Activated CD4-positive, alpha-beta memory T cell treated with anti-CD3 and anti-CD28 coated beads, Interleukin-2, amount 10 ng/mL, durations not matched to agents 7 days and 5 days (primary cell): ENCODE measurements at regions not wholly inside any gene's neighbourhood (a gene's known extent, or its start where the extent isn't known, plus 50 kb on each side); places are given as distances from the start of the nearest gene placed in this dataset.
"Not testable (repeated sequence)": the region's sequence is repeated elsewhere in the genome, so short reads cannot be mapped to it uniquely, and the experiment has no call there.

Experiments
- CTCF ChIA-PET: fragments of 350-600 bp; sonication (Branson Sonifier 250); formaldehyde crosslinking; loops from one replicate; lab custom pipeline; 2021; ENCODE audit warnings: antibody characterized with exemption, inconsistent platforms; lab: Charles Lee
- POLR2A ChIA-PET: fragments of 350-600 bp; sonication (Branson Sonifier 250); formaldehyde crosslinking; loops from one replicate; lab custom pipeline; 2021; ENCODE audit warnings: antibody characterized with exemption; lab: Charles Lee
- DNase-seq: peaks from one replicate; pipeline ENCODE4 v3.0.0-alpha.2; 2020
- H3K27ac Mint-ChIP-seq: one replicate; pipeline ENCODE4 v1.8.0; 2021; ENCODE audit warnings: mild to moderate bottlenecking, mixed read lengths
- H3K27me3 Mint-ChIP-seq: one replicate; pipeline ENCODE4 v1.8.0; 2021; ENCODE audit warnings: mixed read lengths
- H3K36me3 Mint-ChIP-seq: one replicate; pipeline ENCODE4 v1.8.0; 2021; ENCODE audit warnings: low read depth, mixed read lengths
- H3K4me1 Mint-ChIP-seq: one replicate; pipeline ENCODE4 v1.8.0; 2021; ENCODE audit warnings: mixed read lengths
- H3K4me3 Mint-ChIP-seq: one replicate; pipeline ENCODE4 v1.8.0; 2021; ENCODE audit warnings: mild to moderate bottlenecking, mixed read lengths
- H3K9me3 Mint-ChIP-seq: one replicate; pipeline ENCODE4 v1.8.0; 2021; ENCODE audit warnings: mixed read lengths

GRCh38 chr11:38700111-38700510, 2102.1 kb upstream of the RAG2 start:
- Mint-ChIP-seq H3K9me3 (peaks cover 11% of the 10 kb centered on the region), H3K4me1 (no peaks in the 10 kb centered on the region), H3K36me3 (no peaks in the 10 kb centered on the region), H3K4me3 (no peak overlapping the region), H3K27me3 (no peaks in the 10 kb centered on the region), H3K27ac (no peak overlapping the region)
- CTCF ChIA-PET: no interaction called here
- POLR2A ChIA-PET: no interaction called here
- DNase-seq: no peak

- Mint-ChIP-seq H3K4me3 (no peak overlapping the region), H3K27ac (no peak overlapping the region), H3K4me1 (no peaks in the 10 kb centered on the region), H3K9me3 (peaks cover 16% of the 10 kb centered on the region), H3K27me3 (no peaks in the 10 kb centered on the region), H3K36me3 (no peaks in the 10 kb centered on the region)
- POLR2A ChIA-PET: no interaction called here
- CTCF ChIA-PET: no interaction called here
- DNase-seq: no peak
Measured at GRCh38 chr11:38693306-38693705, 2095.3 kb upstream of the RAG2 start.

DNA sequence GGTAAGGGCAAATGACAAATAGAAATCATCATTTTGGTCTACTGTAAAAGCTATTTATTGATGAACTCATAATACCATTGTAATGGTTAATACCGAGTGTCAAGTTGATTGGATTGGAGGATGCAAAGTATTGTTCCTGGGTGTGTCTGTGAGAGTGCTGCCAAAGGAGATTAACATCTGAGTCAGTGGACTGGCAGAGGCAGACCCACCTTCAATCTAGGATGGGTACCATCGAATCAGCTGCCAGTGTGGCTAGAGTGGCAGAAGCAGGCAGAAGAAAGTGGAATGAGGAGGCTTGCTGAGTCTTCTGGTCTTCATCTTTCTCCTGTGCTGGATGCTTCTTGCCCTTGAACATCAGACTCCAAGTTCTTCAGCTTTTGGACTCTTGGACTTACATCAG, 2092.2 kb upstream of the RAG2 start:
- DNase-seq, POLR2A ChIA-PET: not testable (repeated sequence)

DNA sequence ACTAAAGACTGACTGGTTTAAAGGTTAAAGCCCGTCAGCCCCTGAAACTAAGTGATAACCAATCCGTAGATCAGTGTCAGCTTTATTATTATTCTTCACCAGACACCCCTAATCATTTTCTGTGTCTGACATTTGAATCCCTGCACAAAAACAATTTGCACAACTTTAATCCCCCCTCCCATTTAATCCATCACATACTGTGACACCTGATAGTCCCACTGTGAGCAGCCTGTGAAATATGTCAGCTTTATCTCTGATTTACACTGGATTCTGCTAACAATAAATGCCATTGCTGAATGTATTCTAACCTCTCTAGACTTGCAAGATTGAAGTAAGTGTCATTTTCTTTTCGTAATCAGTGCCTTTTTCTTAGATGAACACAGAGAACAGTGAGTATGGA, 2089.0 kb upstream of the RAG2 start:
- no peaks in the 10 kb centered on the region for H3K27me3 Mint-ChIP-seq
- no peaks in the 10 kb centered on the region for H3K4me1 Mint-ChIP-seq
- ChIA-PET POLR2A (no interaction called here), CTCF (no interaction called here)
- no peak overlapping the region for H3K27ac Mint-ChIP-seq
- no peak overlapping the region for H3K4me3 Mint-ChIP-seq
- H3K9me3 Mint-ChIP-seq: peaks cover 4% of the 10 kb centered on the region
- DNase-seq: no peak
- H3K36me3 Mint-ChIP-seq: no peaks in the 10 kb centered on the region

More for the DNA sequence above, 2092.2 kb upstream of the RAG2 start:
- H3K9me3 Mint-ChIP-seq: peaks cover 12% of the 10 kb centered on the region
- CTCF ChIA-PET, H3K4me1 Mint-ChIP-seq, H3K27me3 Mint-ChIP-seq, H3K36me3 Mint-ChIP-seq, H3K4me3 Mint-ChIP-seq, H3K27ac Mint-ChIP-seq: not testable (repeated sequence)

DNA sequence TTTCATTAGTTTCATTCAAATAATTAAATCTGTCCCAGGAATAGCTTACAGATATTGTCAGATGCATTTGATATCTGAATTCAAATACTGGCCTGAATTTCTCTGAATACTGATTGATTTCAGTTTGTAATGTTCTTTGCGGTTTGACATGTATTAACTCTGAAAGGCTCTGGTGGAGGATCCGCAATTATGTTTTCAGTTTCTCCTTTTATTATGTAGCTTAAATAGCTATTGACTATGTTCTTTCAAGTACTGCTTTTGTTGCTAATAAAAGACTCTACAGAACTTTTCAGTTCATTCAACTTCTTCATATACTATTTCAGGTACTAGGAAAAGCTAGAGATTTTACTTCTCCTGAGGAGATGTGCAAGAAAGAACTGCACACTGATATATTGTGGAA, 2085.4 kb upstream of the RAG2 start:
- Mint-ChIP-seq H3K4me1 (no peaks in the 10 kb centered on the region), H3K27me3 (no peaks in the 10 kb centered on the region), H3K36me3 (no peaks in the 10 kb centered on the region), H3K27ac (no peak overlapping the region), H3K4me3 (no peak overlapping the region), H3K9me3 (peaks cover 11% of the 10 kb centered on the region)
- ChIA-PET CTCF (no interaction called here), POLR2A (no interaction called here)
- no peak for DNase-seq

GRCh38 chr11:38680746-38681145, 2082.7 kb upstream of the RAG2 start:
- Mint-ChIP-seq H3K4me1 (no peaks in the 10 kb centered on the region), H3K4me3 (no peak overlapping the region), H3K27ac (no peak overlapping the region), H3K9me3 (peaks cover 14% of the 10 kb centered on the region), H3K27me3 (no peaks in the 10 kb centered on the region), H3K36me3 (no peaks in the 10 kb centered on the region)
- POLR2A ChIA-PET: no interaction called here
- CTCF ChIA-PET: no interaction called here
- no peak for DNase-seq

DNA sequence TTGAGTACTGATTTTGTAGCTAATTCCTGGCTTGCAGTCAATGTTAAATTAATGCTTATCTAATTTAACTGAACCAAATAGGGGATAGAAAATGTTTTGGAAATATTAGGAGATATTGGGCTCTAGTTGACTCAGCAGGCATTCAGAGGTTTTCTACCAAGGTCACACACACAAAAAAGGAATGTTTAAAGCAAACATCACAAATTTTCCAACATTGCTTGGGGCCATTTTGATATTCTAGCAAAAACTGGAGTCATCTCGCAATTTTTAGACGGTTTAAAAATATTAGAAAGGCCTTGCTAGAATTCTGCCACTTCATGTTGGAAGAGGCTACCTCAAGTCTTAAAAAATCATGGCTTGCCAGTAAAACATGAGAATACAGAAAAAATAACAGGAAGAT, 2082.1 kb upstream of the RAG2 start:
- Mint-ChIP-seq H3K9me3 (peaks cover 14% of the 10 kb centered on the region), H3K27ac (no peak overlapping the region), H3K4me1 (no peaks in the 10 kb centered on the region), H3K27me3 (no peaks in the 10 kb centered on the region), H3K36me3 (no peaks in the 10 kb centered on the region), H3K4me3 (no peak overlapping the region)
- DNase-seq: no peak
- CTCF ChIA-PET: no interaction called here
- POLR2A ChIA-PET: no interaction called here

- POLR2A ChIA-PET: no interaction called here
Measured at GRCh38 chr11:38672445-38672844, 2074.4 kb upstream of the RAG2 start.

GRCh38 chr11:38667359-38667758, 2069.3 kb upstream of the RAG2 start:
- Mint-ChIP-seq H3K4me3 (no peak overlapping the region), H3K4me1 (no peaks in the 10 kb centered on the region), H3K9me3 (no peaks in the 10 kb centered on the region), H3K36me3 (no peaks in the 10 kb centered on the region), H3K27ac (no peak overlapping the region), H3K27me3 (no peaks in the 10 kb centered on the region)
- no peak for DNase-seq
- ChIA-PET POLR2A (no interaction called here), CTCF (no interaction called here)

More at GRCh38 chr11:38672445-38672844, 2074.4 kb upstream of the RAG2 start:
- Mint-ChIP-seq H3K9me3 (peaks cover 5% of the 10 kb centered on the region), H3K4me1 (no peaks in the 10 kb centered on the region), H3K36me3 (no peaks in the 10 kb centered on the region), H3K4me3 (no peak overlapping the region), H3K27ac (no peak overlapping the region), H3K27me3 (no peaks in the 10 kb centered on the region)
- no peak for DNase-seq
- CTCF ChIA-PET: no interaction called here

GRCh38 chr11:38648604-38649003, 2050.6 kb upstream of the RAG2 start:
- Mint-ChIP-seq H3K27ac (no peak overlapping the region), H3K9me3 (no peaks in the 10 kb centered on the region), H3K36me3 (no peaks in the 10 kb centered on the region), H3K4me1 (no peaks in the 10 kb centered on the region), H3K4me3 (no peak overlapping the region), H3K27me3 (no peaks in the 10 kb centered on the region)
- no peak for DNase-seq
- CTCF ChIA-PET: no interaction called here
- POLR2A ChIA-PET: no interaction called here

DNA sequence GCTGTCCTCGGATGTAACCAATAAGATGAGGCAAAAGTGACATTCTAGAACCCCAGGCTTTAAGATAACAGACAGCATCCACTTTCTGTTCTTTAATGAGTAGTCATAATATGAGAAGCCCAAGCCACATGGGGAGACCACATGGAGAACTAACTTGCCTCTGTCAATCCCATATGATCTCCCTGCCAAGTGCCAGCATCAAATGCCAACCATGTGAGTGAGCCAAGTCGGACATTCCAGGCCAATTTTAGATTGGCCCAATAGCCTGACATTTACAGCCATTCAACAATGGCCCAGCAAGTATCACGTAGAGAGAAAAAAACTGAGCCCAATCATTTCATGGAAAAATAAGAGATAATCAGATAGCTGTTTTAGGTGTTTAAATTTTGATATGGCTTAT, 2048.3 kb upstream of the RAG2 start:
- H3K4me1 Mint-ChIP-seq: no peaks in the 10 kb centered on the region
- H3K27ac Mint-ChIP-seq: no peak overlapping the region
- H3K27me3 Mint-ChIP-seq: no peaks in the 10 kb centered on the region
- ChIA-PET CTCF (no interaction called here), POLR2A (no interaction called here)
- DNase-seq: no peak
- H3K36me3 Mint-ChIP-seq: no peaks in the 10 kb centered on the region
- H3K9me3 Mint-ChIP-seq: peaks cover 5% of the 10 kb centered on the region
- H3K4me3 Mint-ChIP-seq: no peak overlapping the region

DNA sequence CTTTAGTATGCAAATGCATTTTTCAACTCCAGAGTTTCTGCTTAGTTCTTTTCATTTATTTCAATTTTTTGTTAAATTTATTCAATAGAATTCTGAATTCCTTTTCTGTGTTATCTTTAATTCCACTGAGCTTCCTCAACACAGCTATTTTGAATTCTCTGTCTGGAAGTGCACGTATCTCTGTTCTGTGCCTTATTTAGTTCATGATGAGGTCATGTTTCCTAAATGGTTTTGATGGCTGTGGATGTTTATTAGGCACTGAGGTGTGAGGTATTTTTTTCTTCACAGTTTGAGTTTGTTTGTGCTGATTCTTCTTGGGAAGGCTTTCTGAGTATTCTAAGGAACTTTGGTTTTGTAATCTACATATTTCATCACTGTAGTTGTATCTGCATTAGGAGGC, 2042.8 kb upstream of the RAG2 start:
- POLR2A ChIA-PET: no interaction called here
- Mint-ChIP-seq H3K27ac (no peak overlapping the region), H3K9me3 (peaks cover 8% of the 10 kb centered on the region), H3K4me1 (no peaks in the 10 kb centered on the region), H3K36me3 (no peaks in the 10 kb centered on the region), H3K27me3 (no peaks in the 10 kb centered on the region), H3K4me3 (no peak overlapping the region)
- DNase-seq: no peak
- CTCF ChIA-PET: no interaction called here

- ChIA-PET POLR2A (no interaction called here), CTCF (no interaction called here)
- Mint-ChIP-seq H3K9me3 (peaks cover 17% of the 10 kb centered on the region), H3K27ac (no peak overlapping the region), H3K4me1 (no peaks in the 10 kb centered on the region), H3K4me3 (no peak overlapping the region), H3K36me3 (no peaks in the 10 kb centered on the region), H3K27me3 (no peaks in the 10 kb centered on the region)
- DNase-seq: no peak
Measured at GRCh38 chr11:38612701-38613100, 2014.7 kb upstream of the RAG2 start.

GRCh38 chr11:38601371-38601770, 2003.3 kb upstream of the RAG2 start:
- H3K4me3 Mint-ChIP-seq, H3K27ac Mint-ChIP-seq, H3K27me3 Mint-ChIP-seq, DNase-seq, POLR2A ChIA-PET, H3K36me3 Mint-ChIP-seq, CTCF ChIA-PET, H3K4me1 Mint-ChIP-seq: not testable (repeated sequence)
- peaks cover 16% of the 10 kb centered on the region for H3K9me3 Mint-ChIP-seq

DNA sequence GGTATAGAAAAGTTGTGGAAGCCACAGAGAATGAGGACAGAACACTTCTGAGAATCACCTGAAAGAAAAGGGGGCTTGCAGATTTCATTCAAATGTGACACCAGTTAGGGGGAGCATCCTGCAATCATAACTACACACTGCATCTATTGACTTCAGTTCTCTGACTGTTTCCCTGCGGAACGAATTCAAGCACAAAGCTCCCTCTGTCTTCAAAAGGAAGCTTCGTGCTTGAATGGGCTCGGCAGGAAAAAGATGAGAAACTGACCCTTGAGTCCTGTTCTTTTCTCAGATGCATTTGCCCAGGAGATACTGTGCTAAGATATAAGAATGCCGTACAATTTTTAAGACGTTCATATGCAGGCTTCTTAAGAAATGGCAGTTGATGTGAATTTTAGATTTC, 2000.4 kb upstream of the RAG2 start:
- DNase-seq: no peak
- Mint-ChIP-seq H3K27ac (no peak overlapping the region), H3K4me3 (no peak overlapping the region), H3K36me3 (no peaks in the 10 kb centered on the region), H3K9me3 (peaks cover 9% of the 10 kb centered on the region), H3K4me1 (no peaks in the 10 kb centered on the region), H3K27me3 (no peaks in the 10 kb centered on the region)
- ChIA-PET POLR2A (no interaction called here), CTCF (no interaction called here)
